ENCODE measurements at regions not wholly inside any gene's neighbourhood (a gene's known extent, or its start where the extent isn't known, plus 50 kb on each side); places are given as distances from the start of the nearest gene placed in this dataset.
A peak's percentile ranks its signal among the peaks of the same experiment; 100 is the strongest.

DNA sequence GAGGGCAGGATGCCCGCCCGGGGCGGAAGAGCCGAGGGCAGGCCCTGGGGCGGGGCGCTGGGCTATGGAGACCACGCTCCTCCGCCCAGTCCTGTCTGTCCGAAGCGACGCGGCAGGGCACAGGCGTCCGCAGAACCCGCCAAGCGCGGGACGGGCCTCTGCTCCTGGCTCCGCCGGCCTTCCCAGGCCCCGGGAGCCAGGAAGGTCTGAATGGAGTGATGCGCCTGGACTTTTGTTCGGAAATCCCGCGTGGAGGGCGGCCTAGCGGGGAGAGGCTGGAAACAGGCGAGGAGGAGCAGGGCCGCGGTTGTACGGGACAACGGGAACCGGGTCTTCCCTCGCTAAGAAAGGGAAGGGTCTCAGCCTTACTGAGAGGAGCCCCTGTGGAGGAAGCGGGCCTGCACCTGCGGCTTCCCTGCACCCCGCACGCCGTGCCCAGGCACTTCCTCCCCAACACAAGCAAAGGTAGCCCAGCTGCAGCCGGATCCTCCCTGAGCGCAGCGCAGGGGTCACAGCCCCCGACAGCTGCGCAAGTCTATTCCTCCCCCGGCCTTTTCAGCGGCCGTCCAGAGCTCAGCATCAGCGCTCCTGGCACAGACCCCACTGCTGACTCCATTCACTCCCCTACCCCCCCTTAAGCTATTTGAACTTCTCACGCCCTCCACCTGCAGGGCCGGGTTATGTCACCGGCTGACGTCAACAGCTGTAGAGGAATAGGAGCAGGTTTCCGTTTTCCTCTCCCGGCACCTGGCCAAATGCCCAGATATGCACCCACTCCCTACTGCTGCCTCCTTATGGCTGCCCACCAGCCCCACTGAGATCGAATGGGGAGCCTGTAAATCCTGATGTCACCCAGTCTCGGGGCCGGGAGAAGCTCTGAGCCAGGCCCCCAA, 143.2 kb upstream of the RET start:
- DNase-seq (ENCODE audit: low read depth, low spot score), result no peak
- no peak for FAIRE-seq
- H3K9ac ChIP-seq (ENCODE audit: control insufficient read depth, insufficient read depth, low read length), result no peak overlapping the region
- ChIA-PET SMC1A (ENCODE audit: uncharacterized antibody, unreplicated experiment) (no interaction called here), CTCF (no interaction called here), POLR2A (no interaction called here), RAD21 (ENCODE audit: unreplicated experiment) (no interaction called here)
- H3K4me1 ChIP-seq (ENCODE audit: control insufficient read depth, insufficient read depth, low read length), result no peaks in the 10 kb centered on the region
- H3K9me3 ChIP-seq (replicated peaks; ENCODE audit: control insufficient read depth, insufficient read depth, low read length), result no peaks in the 10 kb centered on the region
- in situ Hi-C loops (cut with MboI), result no loop called here
- no peaks in the 10 kb centered on the region; the same call in 1 of the 2 replicates for H4K20me1 ChIP-seq (ENCODE audit: control insufficient read depth, insufficient read depth)
- no TSS peak for BruUV-seq (replicated peaks)
- H3K4me2 ChIP-seq (ENCODE audit: control insufficient read depth, insufficient read depth), result no peak overlapping the region
- intact Hi-C loops (cut with micrococcal nuclease; ENCODE audit: unreplicated experiment), result no loop called here
- H3K36me3 ChIP-seq (ENCODE audit: control insufficient read depth in 2 of 2, insufficient read depth in 2 of 2, low read length in 1 of 2), result no peaks in the 10 kb centered on the region
- peaks cover 2 to 4% of the 10 kb centered on the region in 2 experiments; a peak in 3 of 4 replicates for H3K27me3 ChIP-seq (replicated peaks in 1 of 2; ENCODE audit: control insufficient read depth in 2 of 2, insufficient read depth in 2 of 2, low read length in 1 of 2)
- H3K27ac ChIP-seq (ENCODE audit: control insufficient read depth, insufficient read depth), result no peak overlapping the region
- no peak overlapping the region for H2AFZ ChIP-seq (ENCODE audit: control insufficient read depth, low read depth, low read length)
- WGBS (ENCODE audit: insufficient coverage, insufficient replicate concordance, low lambda C conversion rate, missing lambda C conversion rate), result 28% methylated on average over 57 of the region's 57 CpGs
- peak; percentile 21; the same call in 1 of the 3 replicates for ATAC-seq
- H3K4me3 ChIP-seq, result no peak overlapping the region
- H3K79me2 ChIP-seq (ENCODE audit: control insufficient read depth, insufficient read depth, low read length), result no peaks in the 10 kb centered on the region
- TF ChIP-seq PML (IDR thresholded peaks at IDR 0.05; ENCODE audit: low read length), result no peak
- TF ChIP-seq LARP7 (IDR thresholded peaks at IDR 0.05), result no peak
- no peak for TF ChIP-seq GABPA (IDR thresholded peaks at IDR 0.05; ENCODE audit: low read depth)
- TF ChIP-seq RB1 (IDR thresholded peaks at IDR 0.05; ENCODE audit: borderline replicate concordance), result no peak
- no peak for TF ChIP-seq EP300 (IDR thresholded peaks at IDR 0.05; ENCODE audit: borderline replicate concordance in 1 of 2, control insufficient read depth in 1 of 2, low read depth in 2 of 2, low read length in 2 of 2)
- TF ChIP-seq BCL11A (IDR thresholded peaks at IDR 0.05; ENCODE audit: low read depth, low read length), result no peak
- TF ChIP-seq, protein P1, sequence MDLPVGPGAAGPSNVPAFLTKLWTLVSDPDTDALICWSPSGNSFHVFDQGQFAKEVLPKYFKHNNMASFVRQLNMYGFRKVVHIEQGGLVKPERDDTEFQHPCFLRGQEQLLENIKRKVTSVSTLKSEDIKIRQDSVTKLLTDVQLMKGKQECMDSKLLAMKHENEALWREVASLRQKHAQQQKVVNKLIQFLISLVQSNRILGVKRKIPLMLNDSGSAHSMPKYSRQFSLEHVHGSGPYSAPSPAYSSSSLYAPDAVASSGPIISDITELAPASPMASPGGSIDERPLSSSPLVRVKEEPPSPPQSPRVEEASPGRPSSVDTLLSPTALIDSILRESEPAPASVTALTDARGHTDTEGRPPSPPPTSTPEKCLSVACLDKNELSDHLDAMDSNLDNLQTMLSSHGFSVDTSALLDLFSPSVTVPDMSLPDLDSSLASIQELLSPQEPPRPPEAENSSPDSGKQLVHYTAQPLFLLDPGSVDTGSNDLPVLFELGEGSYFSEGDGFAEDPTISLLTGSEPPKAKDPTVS (IDR thresholded peaks at IDR 0.05; ENCODE audit: low read depth, low read length), result no peak
- no peak for TF ChIP-seq CREM (IDR thresholded peaks at IDR 0.05; ENCODE audit: low read depth)
- TF ChIP-seq SREBF1 (IDR thresholded peaks at IDR 0.05; ENCODE audit: low read length), result no peak
- TF ChIP-seq SPI1 (IDR thresholded peaks at IDR 0.05; ENCODE audit: borderline replicate concordance, insufficient read depth, low read depth, low read length), result no peak
- TF ChIP-seq HDAC6 (IDR thresholded peaks at IDR 0.05; ENCODE audit: unreplicated experiment), result no peak
- no peak for TF ChIP-seq ESRRA (IDR thresholded peaks at IDR 0.05; ENCODE audit: low read length)
- TF ChIP-seq E2F8 (IDR thresholded peaks at IDR 0.05; ENCODE audit: low read depth, partially characterized antibody), result no peak
- TF ChIP-seq, protein P2, sequence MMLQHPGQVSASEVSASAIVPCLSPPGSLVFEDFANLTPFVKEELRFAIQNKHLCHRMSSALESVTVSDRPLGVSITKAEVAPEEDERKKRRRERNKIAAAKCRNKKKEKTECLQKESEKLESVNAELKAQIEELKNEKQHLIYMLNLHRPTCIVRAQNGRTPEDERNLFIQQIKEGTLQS (IDR thresholded peaks at IDR 0.05; ENCODE audit: borderline replicate concordance, extremely low read depth, low read depth, low read length), result no peak
- TF ChIP-seq MXI1 (IDR thresholded peaks at IDR 0.05; ENCODE audit: low read depth, low read length), result no peak
- TF ChIP-seq KDM1A (IDR thresholded peaks at IDR 0.05; ENCODE audit: borderline replicate concordance), result no peak
- TF ChIP-seq NFYB (IDR thresholded peaks at IDR 0.05; ENCODE audit: insufficient read depth, low read depth, low read length), result no peak
- TF ChIP-seq NKRF (conservative IDR thresholded peaks at IDR 0.05), result no peak

Measured in GM12878 (cell line).